ENCODE measurements at regions not wholly inside any gene's neighbourhood (a gene's known extent, or its start where the extent isn't known, plus 50 kb on each side); places are given as distances from the start of the nearest gene placed in this dataset.
"Not testable (repeated sequence)": the region's sequence is repeated elsewhere in the genome, so short reads cannot be mapped to it uniquely, and the experiment has no call there.

DNA sequence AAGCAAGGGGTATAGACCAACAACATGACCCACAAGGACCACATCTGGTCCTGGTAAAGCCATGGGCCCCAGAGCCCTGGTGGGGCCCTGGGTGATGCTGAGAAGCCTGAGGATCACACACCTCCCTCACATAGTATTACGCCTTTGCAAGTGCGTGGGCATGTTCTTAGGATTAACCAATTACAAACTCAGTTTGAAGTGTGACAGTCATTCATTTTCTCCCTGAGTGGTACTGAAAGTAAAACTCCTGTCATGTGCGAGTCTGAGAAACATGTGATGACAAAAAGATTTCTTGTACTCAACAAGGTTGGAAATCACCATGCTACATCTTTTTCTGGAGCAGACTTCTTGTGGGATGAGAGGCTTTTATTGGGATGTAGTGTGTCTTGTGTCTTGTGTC lies 315.3 kb upstream of the DUSP10 start:
- ATAC-seq: no peak
- TF ChIP-seq OSR1 (CRISPR knock-in tag; IDR thresholded peaks at IDR 0.05) (no peak), RARB (CRISPR knock-in tag; IDR thresholded peaks at IDR 0.05) (no peak), TCF4 (CRISPR knock-in tag; IDR thresholded peaks at IDR 0.05; ENCODE audit: borderline replicate concordance) (no peak), TOX (CRISPR knock-in tag; IDR thresholded peaks at IDR 0.05; ENCODE audit: borderline replicate concordance) (no peak), ZC3H10 (CRISPR knock-in tag; IDR thresholded peaks at IDR 0.05) (no peak), ESRRG (CRISPR knock-in tag; IDR thresholded peaks at IDR 0.05) (no peak), ISL1 (CRISPR knock-in tag; IDR thresholded peaks at IDR 0.05) (no peak), CREB5 (CRISPR knock-in tag; IDR thresholded peaks at IDR 0.05; ENCODE audit: low read depth) (no peak), ZNF8 (CRISPR knock-in tag; IDR thresholded peaks at IDR 0.05) (no peak), ZFP3 (CRISPR knock-in tag; IDR thresholded peaks at IDR 0.05) (no peak)

DNA sequence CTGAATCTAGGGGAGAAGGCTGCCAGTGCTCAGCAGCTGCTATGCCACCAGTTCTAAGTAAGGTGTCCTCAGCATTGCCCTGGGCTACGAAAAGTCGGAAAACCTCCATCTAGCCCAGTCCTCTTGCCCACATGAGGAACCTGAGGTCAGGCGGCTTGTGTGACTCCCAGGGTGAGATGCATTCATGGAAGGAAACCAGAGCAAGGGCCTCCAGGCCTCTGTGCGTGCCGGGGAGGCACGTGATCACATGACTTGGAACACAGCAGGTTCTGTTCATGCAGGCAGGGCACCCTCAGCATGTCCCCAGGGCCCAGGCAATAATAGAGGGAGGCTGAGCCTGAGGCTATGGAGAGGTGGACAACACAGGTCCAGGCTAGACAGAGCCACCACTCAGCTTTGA lies 312.5 kb upstream of the DUSP10 start:
- TF ChIP-seq RARB (CRISPR knock-in tag; IDR thresholded peaks at IDR 0.05): no peak
- no peak for TF ChIP-seq PPARA (CRISPR knock-in tag; IDR thresholded peaks at IDR 0.05; ENCODE audit: borderline replicate concordance)
- no peak for TF ChIP-seq ZNF70 (CRISPR knock-in tag; IDR thresholded peaks at IDR 0.05)
- TF ChIP-seq TOX (CRISPR knock-in tag; IDR thresholded peaks at IDR 0.05; ENCODE audit: borderline replicate concordance): no peak
- no peak for TF ChIP-seq ZFP3 (CRISPR knock-in tag; IDR thresholded peaks at IDR 0.05)
- TF ChIP-seq GLIS3 (CRISPR knock-in tag; IDR thresholded peaks at IDR 0.05): no peak
- TF ChIP-seq SNAI2 (CRISPR knock-in tag; IDR thresholded peaks at IDR 0.05): no peak
- TF ChIP-seq, protein P1, sequence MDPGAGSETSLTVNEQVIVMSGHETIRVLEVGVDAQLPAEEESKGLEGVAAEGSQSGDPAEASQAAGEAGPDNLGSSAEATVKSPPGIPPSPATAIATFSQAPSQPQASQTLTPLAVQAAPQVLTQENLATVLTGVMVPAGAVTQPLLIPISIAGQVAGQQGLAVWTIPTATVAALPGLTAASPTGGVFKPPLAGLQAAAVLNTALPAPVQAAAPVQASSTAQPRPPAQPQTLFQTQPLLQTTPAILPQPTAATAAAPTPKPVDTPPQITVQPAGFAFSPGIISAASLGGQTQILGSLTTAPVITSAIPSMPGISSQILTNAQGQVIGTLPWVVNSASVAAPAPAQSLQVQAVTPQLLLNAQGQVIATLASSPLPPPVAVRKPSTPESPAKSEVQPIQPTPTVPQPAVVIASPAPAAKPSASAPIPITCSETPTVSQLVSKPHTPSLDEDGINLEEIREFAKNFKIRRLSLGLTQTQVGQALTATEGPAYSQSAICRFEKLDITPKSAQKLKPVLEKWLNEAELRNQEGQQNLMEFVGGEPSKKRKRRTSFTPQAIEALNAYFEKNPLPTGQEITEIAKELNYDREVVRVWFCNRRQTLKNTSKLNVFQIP (CRISPR knock-in tag; IDR thresholded peaks at IDR 0.05; ENCODE audit: borderline replicate concordance, low read depth): no peak
- no peak for TF ChIP-seq ZNF8 (CRISPR knock-in tag; IDR thresholded peaks at IDR 0.05)
- TF ChIP-seq ZFP30 (CRISPR knock-in tag; IDR thresholded peaks at IDR 0.05): no peak
- TF ChIP-seq CSRNP3 (CRISPR knock-in tag; IDR thresholded peaks at IDR 0.05): no peak
- TF ChIP-seq ARNTL (CRISPR knock-in tag; IDR thresholded peaks at IDR 0.05; ENCODE audit: borderline replicate concordance, low read depth): no peak
- no peak for TF ChIP-seq TCF4 (CRISPR knock-in tag; IDR thresholded peaks at IDR 0.05; ENCODE audit: borderline replicate concordance)
- no peak for TF ChIP-seq ZC3H10 (CRISPR knock-in tag; IDR thresholded peaks at IDR 0.05)
- TF ChIP-seq ZNF565 (CRISPR knock-in tag; conservative IDR thresholded peaks at IDR 0.05; ENCODE audit: low read depth): no peak
- ATAC-seq: no peak

- no peak for ATAC-seq
Measured at GRCh38 chr1:222053790-222054294, 312.0 kb upstream of the DUSP10 start.

GRCh38 chr1:222051311-222051710 lies 309.4 kb upstream of the DUSP10 start:
- not testable (repeated sequence) for ATAC-seq

More at GRCh38 chr1:222053790-222054294, 312.0 kb upstream of the DUSP10 start:
- TF ChIP-seq CREB5 (CRISPR knock-in tag; IDR thresholded peaks at IDR 0.05; ENCODE audit: low read depth) (no peak), TCF4 (CRISPR knock-in tag; IDR thresholded peaks at IDR 0.05; ENCODE audit: borderline replicate concordance) (no peak), ZFP3 (CRISPR knock-in tag; IDR thresholded peaks at IDR 0.05) (no peak), ZNF8 (CRISPR knock-in tag; IDR thresholded peaks at IDR 0.05) (no peak), OSR1 (CRISPR knock-in tag; IDR thresholded peaks at IDR 0.05) (no peak)
- TF ChIP-seq, protein P2, sequence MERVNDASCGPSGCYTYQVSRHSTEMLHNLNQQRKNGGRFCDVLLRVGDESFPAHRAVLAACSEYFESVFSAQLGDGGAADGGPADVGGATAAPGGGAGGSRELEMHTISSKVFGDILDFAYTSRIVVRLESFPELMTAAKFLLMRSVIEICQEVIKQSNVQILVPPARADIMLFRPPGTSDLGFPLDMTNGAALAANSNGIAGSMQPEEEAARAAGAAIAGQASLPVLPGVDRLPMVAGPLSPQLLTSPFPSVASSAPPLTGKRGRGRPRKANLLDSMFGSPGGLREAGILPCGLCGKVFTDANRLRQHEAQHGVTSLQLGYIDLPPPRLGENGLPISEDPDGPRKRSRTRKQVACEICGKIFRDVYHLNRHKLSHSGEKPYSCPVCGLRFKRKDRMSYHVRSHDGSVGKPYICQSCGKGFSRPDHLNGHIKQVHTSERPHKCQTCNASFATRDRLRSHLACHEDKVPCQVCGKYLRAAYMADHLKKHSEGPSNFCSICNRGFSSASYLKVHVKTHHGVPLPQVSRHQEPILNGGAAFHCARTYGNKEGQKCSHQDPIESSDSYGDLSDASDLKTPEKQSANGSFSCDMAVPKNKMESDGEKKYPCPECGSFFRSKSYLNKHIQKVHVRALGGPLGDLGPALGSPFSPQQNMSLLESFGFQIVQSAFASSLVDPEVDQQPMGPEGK (CRISPR knock-in tag; IDR thresholded peaks at IDR 0.05; ENCODE audit: borderline replicate concordance): no peak

DNA sequence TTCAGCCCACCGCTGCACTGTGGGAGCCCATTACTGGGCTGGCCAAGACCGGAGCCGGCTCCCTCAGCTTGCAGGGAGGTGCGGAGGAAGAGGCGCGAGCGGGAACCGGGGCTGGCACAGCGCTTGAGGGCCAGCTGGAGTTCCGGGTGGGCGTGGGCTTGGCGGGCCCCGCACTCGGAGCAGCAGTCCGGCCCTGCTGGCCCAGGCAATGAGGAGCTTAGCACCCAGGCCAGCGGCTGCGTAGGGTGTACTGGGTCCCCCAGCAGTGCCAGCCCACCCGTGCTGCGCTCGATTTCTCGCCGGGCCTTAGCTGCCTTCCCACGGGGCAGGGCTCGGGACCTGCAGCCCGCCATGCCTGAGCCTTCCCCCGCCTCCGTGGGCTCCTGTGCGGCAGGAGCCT lies 307.8 kb upstream of the DUSP10 start:
- ATAC-seq: not testable (repeated sequence)

Measured in SK-N-SH treated with all-trans-retinoic acid at 6 μM for 48 hours (cell line).